ENCODE measurements at regions not wholly inside any gene's neighbourhood (a gene's known extent, or its start where the extent isn't known, plus 50 kb on each side); places are given as distances from the start of the nearest gene placed in this dataset.

DNA sequence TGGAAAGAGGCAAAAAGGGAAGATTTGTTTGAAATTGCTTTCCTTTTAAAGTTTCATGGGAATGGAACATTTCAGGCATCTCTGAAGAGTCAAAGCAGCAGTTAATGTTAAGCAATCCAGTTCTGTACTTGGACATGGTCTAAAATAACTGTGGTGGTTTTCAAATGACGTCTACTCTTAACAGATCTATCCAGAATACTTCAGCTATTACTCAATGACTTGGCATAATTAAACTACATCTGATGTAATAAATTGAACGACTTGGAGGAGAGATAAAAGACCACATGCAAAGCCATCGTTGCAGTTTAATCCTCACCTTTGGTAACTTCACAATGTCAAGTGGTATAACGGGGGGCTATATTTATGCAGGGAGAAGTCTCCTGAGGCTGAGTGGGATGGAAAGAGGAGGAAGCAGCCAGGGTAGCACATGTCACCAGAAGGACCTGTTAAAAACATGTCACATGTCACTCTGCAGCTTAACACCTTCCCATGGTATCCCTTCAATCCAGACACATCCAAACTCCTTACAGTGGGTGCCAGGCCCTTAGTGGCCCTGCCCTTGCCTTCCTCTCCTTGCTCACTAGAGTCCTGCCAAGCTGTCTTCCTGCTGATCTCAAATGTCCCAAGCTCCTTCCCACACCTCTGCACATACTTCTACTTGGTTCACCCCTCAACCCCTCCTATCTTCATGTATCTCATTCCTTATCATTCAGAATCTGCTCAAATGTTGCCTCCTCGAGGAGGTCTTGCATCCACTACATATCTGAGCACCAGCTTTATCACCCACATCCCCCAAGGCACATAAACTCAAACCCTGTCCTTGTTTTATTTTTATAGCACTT, 327.8 kb downstream of the SUCLA2 start:
- POLR2A ChIA-PET = no interaction called here
- H3K27ac Mint-ChIP-seq = no peak overlapping the region
- no peak overlapping the region for H3K4me3 ChIP-seq (ENCODE audit: low read length)
- H3K4me1 Mint-ChIP-seq = no peaks in the 10 kb centered on the region
- H3K9me3 Mint-ChIP-seq = peaks cover 0 to 4% (median 0%) of the 10 kb centered on the region in 11 donors
- no peaks in the 10 kb centered on the region for H3K4me1 ChIP-seq (ENCODE audit: control insufficient read depth in 2 of 2, insufficient read depth in 2 of 2, low read length in 2 of 2)
- ATAC-seq (no peak), DNase-seq (no peak)
- no peaks in the 10 kb centered on the region for H3K36me3 Mint-ChIP-seq
- H3K9me3 ChIP-seq (ENCODE audit: control insufficient read depth in 2 of 3, low read length in 3 of 3) = no peaks in the 10 kb centered on the region
- intact Hi-C loops (cut with micrococcal nuclease) = no loop called here
- H3K27me3 ChIP-seq (ENCODE audit: control insufficient read depth in 2 of 2, insufficient read depth in 2 of 2, low read length in 2 of 2) = no peaks in the 10 kb centered on the region
- peaks cover 0 to 12% (median 4%) of the 10 kb centered on the region in 5 donors for H3K27me3 Mint-ChIP-seq
- CTCF ChIA-PET = no interaction called here
- H3K36me3 ChIP-seq (ENCODE audit: control insufficient read depth in 2 of 3, insufficient read depth in 3 of 3, low read length in 3 of 3) = no peaks in the 10 kb centered on the region
- H3K27ac ChIP-seq (ENCODE audit: low read depth, low read length) = no peak overlapping the region
- H3K4me3 Mint-ChIP-seq = no peak overlapping the region

- intact Hi-C loops (cut with micrococcal nuclease) = no loop called here
- no peaks in the 10 kb centered on the region for H3K27me3 ChIP-seq (ENCODE audit: control insufficient read depth in 2 of 2, insufficient read depth in 2 of 2, low read length in 2 of 2)
- no peaks in the 10 kb centered on the region for H3K4me1 ChIP-seq (ENCODE audit: control insufficient read depth in 2 of 2, insufficient read depth in 2 of 2, low read length in 2 of 2)
- no peak overlapping the region for H3K4me3 ChIP-seq (ENCODE audit: low read length)
- Mint-ChIP-seq H3K36me3 (no peaks in the 10 kb centered on the region), H3K27me3 (peaks cover 0 to 12% (median 4%) of the 10 kb centered on the region in 5 donors), H3K4me3 (no peak overlapping the region), H3K27ac (no peak overlapping the region), H3K4me1 (no peaks in the 10 kb centered on the region), H3K9me3 (peaks cover 0 to 4% (median 0%) of the 10 kb centered on the region in 11 donors)
- no peak overlapping the region for H3K27ac ChIP-seq (ENCODE audit: low read depth, low read length)
- H3K36me3 ChIP-seq (ENCODE audit: control insufficient read depth in 2 of 3, insufficient read depth in 3 of 3, low read length in 3 of 3) = no peaks in the 10 kb centered on the region
- ATAC-seq = no peak
- DNase-seq = no peak
- POLR2A ChIA-PET = no interaction called here
- H3K9me3 ChIP-seq (ENCODE audit: control insufficient read depth in 2 of 3, low read length in 3 of 3) = no peaks in the 10 kb centered on the region
- CTCF ChIA-PET = no interaction called here
Measured at GRCh38 chr13:47672245-47673008, 328.6 kb downstream of the SUCLA2 start.

DNA sequence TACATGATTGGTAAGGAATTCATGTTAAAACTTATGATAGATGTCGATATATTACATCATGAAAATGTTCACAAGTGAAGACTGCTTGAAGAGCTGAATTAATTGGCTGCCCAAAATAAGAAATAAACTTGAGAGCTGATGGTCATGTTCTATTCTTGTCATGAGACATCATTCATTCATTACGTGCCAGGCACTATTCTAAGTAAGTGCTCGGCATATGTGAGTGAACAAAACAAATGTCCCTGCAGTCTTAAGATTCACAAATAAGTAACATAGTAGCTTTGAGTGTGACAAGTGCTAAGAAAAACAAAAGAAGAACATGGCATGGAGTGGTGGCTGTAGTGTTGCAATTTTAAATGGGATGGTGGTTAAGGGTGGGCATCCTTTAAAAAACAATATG, 329.3 kb downstream of the SUCLA2 start:
- POLR2A ChIA-PET = no interaction called here
- H3K4me3 Mint-ChIP-seq = no peak overlapping the region
- DNase-seq (no peak), ATAC-seq (no peak)
- Histone ChIP-seq H3K4me1 (ENCODE audit: control insufficient read depth in 2 of 2, insufficient read depth in 2 of 2, low read length in 2 of 2) (no peaks in the 10 kb centered on the region), H3K36me3 (ENCODE audit: control insufficient read depth in 2 of 3, insufficient read depth in 3 of 3, low read length in 3 of 3) (no peaks in the 10 kb centered on the region), H3K27ac (ENCODE audit: low read depth, low read length) (no peak overlapping the region), H3K9me3 (ENCODE audit: control insufficient read depth in 2 of 3, low read length in 3 of 3) (no peaks in the 10 kb centered on the region), H3K4me3 (ENCODE audit: low read length) (no peak overlapping the region), H3K27me3 (ENCODE audit: control insufficient read depth in 2 of 2, insufficient read depth in 2 of 2, low read length in 2 of 2) (no peaks in the 10 kb centered on the region)
- H3K27me3 Mint-ChIP-seq = peaks cover 0 to 12% (median 4%) of the 10 kb centered on the region in 5 donors
- no peaks in the 10 kb centered on the region for H3K4me1 Mint-ChIP-seq
- peaks cover 0 to 4% (median 0%) of the 10 kb centered on the region in 11 donors for H3K9me3 Mint-ChIP-seq
- H3K27ac Mint-ChIP-seq = no peak overlapping the region
- CTCF ChIA-PET = no interaction called here
- intact Hi-C loops (cut with micrococcal nuclease) = no loop called here
- no peaks in the 10 kb centered on the region for H3K36me3 Mint-ChIP-seq

DNA sequence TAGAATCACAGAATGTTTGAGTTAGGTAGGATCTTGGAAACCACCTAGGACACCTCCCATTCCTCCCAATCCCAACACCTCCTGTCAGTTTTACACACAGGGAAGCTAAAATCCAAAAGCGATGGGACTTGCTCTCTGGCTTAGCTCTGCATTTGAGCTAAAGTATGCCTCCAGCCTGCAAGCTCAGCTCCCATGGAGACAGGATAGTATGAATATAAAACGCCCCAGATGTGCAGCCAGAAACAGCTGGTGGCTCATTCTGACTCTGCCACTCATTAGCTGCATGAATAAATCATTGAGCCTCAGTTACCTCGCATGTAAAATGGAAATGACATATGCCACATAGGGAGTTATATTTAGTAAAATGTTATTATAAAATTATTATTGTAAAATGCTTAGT, 336.0 kb downstream of the SUCLA2 start:
- Mint-ChIP-seq H3K36me3 (no peaks in the 10 kb centered on the region), H3K4me3 (no peak overlapping the region), H3K27me3 (peaks cover 0 to 6% (median 4%) of the 10 kb centered on the region in 5 donors), H3K4me1 (no peaks in the 10 kb centered on the region), H3K9me3 (peaks cover 0 to 4% (median 1%) of the 10 kb centered on the region in 11 donors), H3K27ac (no peak overlapping the region)
- H3K4me1 ChIP-seq (ENCODE audit: control insufficient read depth in 2 of 2, insufficient read depth in 2 of 2, low read length in 2 of 2) = no peaks in the 10 kb centered on the region
- intact Hi-C loops (cut with micrococcal nuclease) = no loop called here
- peaks cover 0 to 5% (median 0%) of the 10 kb centered on the region in 3 experiments for H3K9me3 ChIP-seq (ENCODE audit: control insufficient read depth in 2 of 3, low read length in 3 of 3)
- no peak overlapping the region for H3K27ac ChIP-seq (ENCODE audit: low read depth, low read length)
- no peaks in the 10 kb centered on the region for H3K36me3 ChIP-seq (ENCODE audit: control insufficient read depth in 2 of 3, insufficient read depth in 3 of 3, low read length in 3 of 3)
- CTCF ChIA-PET = no interaction called here
- DNase-seq (no peak), ATAC-seq (no peak)
- no peak overlapping the region for H3K4me3 ChIP-seq (ENCODE audit: low read length)
- no peaks in the 10 kb centered on the region for H3K27me3 ChIP-seq (ENCODE audit: control insufficient read depth in 2 of 2, insufficient read depth in 2 of 2, low read length in 2 of 2)
- POLR2A ChIA-PET = no interaction called here

DNA sequence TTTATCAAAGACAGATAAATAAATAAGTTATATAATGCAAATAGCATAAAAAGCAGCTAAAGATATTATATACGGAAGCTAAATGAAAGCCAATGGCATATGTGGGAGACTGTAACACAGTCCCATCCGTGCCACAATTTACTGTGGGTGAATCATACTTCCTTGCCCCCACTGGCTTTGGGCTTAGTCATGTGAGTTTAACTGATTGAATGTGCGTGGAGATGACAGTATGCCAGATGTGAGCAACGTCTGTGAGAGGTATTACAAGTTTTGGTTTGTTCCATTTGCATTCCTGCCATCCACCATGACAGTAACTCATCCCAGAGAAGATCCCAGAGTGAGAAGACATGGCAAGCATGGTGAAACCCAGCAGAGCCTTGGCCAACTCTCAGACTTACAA, 340.0 kb downstream of the SUCLA2 start:
- Histone ChIP-seq H3K9me3 (ENCODE audit: control insufficient read depth in 2 of 3, low read length in 3 of 3) (no peaks in the 10 kb centered on the region), H3K4me1 (ENCODE audit: control insufficient read depth in 2 of 2, insufficient read depth in 2 of 2, low read length in 2 of 2) (no peaks in the 10 kb centered on the region), H3K27me3 (ENCODE audit: control insufficient read depth in 2 of 2, insufficient read depth in 2 of 2, low read length in 2 of 2) (no peaks in the 10 kb centered on the region), H3K36me3 (ENCODE audit: control insufficient read depth in 2 of 3, insufficient read depth in 3 of 3, low read length in 3 of 3) (no peaks in the 10 kb centered on the region), H3K4me3 (ENCODE audit: low read length) (no peak overlapping the region), H3K27ac (ENCODE audit: low read depth, low read length) (no peak overlapping the region)
- Mint-ChIP-seq H3K27me3 (peaks cover 0 to 23% (median 18%) of the 10 kb centered on the region in 5 donors), H3K27ac (no peak overlapping the region), H3K4me1 (no peaks in the 10 kb centered on the region), H3K9me3 (peaks cover 0 to 10% (median 2%) of the 10 kb centered on the region in 11 donors), H3K36me3 (peaks cover 0 to 3% (median 0%) of the 10 kb centered on the region in 5 donors), H3K4me3 (no peak overlapping the region)
- intact Hi-C loops (cut with micrococcal nuclease) = no loop called here
- ATAC-seq (no peak), DNase-seq (no peak)
- ChIA-PET POLR2A (no interaction called here), CTCF (interaction anchor here (0.5 kb wide), 1 partner anchor 14 kb away, joined by 3 read pairs; no protein-coding TSS in a partner anchor)

DNA sequence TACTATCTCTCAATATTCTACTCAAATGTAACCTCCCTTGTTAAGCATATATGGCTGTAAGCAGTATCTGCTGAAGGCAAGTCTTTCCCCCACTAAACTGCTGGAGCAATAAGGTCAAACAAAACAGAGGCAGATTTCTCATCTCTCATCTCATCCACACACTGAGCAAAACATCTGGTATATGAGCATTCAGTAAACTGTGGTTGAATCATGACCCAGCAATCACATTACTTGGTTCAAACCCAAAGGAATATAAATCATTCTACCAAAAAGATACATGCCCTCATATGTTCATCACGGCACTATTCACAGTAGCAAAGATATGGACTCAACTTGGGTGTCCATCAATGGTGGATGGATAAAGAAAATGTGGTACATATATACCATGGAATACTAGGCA, 344.4 kb downstream of the SUCLA2 start:
- ChIA-PET POLR2A (no interaction called here), CTCF (no interaction called here)
- Histone ChIP-seq H3K27ac (ENCODE audit: low read depth, low read length) (no peak overlapping the region), H3K4me1 (ENCODE audit: control insufficient read depth in 2 of 2, insufficient read depth in 2 of 2, low read length in 2 of 2) (no peaks in the 10 kb centered on the region), H3K9me3 (ENCODE audit: control insufficient read depth in 2 of 3, low read length in 3 of 3) (no peaks in the 10 kb centered on the region), H3K27me3 (ENCODE audit: control insufficient read depth in 2 of 2, insufficient read depth in 2 of 2, low read length in 2 of 2) (no peaks in the 10 kb centered on the region), H3K36me3 (ENCODE audit: control insufficient read depth in 2 of 3, insufficient read depth in 3 of 3, low read length in 3 of 3) (no peaks in the 10 kb centered on the region), H3K4me3 (ENCODE audit: low read length) (no peak overlapping the region)
- DNase-seq (no peak), ATAC-seq (no peak)
- Mint-ChIP-seq H3K27ac (no peak overlapping the region), H3K27me3 (peaks cover 0 to 40% (median 24%) of the 10 kb centered on the region in 5 donors), H3K36me3 (peaks cover 0 to 3% (median 0%) of the 10 kb centered on the region in 5 donors), H3K4me1 (no peaks in the 10 kb centered on the region), H3K4me3 (no peak overlapping the region), H3K9me3 (peaks cover 0 to 10% (median 2%) of the 10 kb centered on the region in 11 donors)
- intact Hi-C loops (cut with micrococcal nuclease) = no loop called here

Data from naive thymus-derived CD4-positive, alpha-beta T cell (primary cell).